ENCODE measurements at regions not wholly inside any gene's neighbourhood (a gene's known extent, or its start where the extent isn't known, plus 50 kb on each side); places are given as distances from the start of the nearest gene placed in this dataset.

DNA sequence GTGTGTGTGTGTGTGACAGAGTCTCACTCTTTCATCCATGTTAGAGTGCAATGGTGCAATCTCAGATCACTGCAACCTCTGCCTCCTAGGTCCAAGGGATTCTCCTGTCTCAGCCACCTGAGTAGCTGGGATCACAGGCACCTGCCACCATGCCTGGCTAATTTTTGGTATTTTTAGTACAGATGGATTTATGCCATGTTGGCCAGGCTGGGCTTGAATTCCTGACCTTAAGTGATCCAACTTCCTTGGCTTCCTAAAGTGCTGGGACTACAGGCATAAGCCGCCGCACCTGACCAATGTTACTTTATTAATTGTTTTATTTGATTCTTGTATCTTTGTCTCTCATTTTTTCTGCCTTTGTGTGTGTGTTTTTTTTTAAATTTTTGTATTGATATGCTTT lies 89.6 kb downstream of the ZNF486 start:
- TF ChIP-seq POLR2AphosphoS5 (IDR thresholded peaks at IDR 0.05; ENCODE audit: low read depth, low read length), result no peak
- TF ChIP-seq, protein P1, sequence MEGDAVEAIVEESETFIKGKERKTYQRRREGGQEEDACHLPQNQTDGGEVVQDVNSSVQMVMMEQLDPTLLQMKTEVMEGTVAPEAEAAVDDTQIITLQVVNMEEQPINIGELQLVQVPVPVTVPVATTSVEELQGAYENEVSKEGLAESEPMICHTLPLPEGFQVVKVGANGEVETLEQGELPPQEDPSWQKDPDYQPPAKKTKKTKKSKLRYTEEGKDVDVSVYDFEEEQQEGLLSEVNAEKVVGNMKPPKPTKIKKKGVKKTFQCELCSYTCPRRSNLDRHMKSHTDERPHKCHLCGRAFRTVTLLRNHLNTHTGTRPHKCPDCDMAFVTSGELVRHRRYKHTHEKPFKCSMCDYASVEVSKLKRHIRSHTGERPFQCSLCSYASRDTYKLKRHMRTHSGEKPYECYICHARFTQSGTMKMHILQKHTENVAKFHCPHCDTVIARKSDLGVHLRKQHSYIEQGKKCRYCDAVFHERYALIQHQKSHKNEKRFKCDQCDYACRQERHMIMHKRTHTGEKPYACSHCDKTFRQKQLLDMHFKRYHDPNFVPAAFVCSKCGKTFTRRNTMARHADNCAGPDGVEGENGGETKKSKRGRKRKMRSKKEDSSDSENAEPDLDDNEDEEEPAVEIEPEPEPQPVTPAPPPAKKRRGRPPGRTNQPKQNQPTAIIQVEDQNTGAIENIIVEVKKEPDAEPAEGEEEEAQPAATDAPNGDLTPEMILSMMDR (IDR thresholded peaks at IDR 0.05), result no peak
- TF ChIP-seq, protein P2, sequence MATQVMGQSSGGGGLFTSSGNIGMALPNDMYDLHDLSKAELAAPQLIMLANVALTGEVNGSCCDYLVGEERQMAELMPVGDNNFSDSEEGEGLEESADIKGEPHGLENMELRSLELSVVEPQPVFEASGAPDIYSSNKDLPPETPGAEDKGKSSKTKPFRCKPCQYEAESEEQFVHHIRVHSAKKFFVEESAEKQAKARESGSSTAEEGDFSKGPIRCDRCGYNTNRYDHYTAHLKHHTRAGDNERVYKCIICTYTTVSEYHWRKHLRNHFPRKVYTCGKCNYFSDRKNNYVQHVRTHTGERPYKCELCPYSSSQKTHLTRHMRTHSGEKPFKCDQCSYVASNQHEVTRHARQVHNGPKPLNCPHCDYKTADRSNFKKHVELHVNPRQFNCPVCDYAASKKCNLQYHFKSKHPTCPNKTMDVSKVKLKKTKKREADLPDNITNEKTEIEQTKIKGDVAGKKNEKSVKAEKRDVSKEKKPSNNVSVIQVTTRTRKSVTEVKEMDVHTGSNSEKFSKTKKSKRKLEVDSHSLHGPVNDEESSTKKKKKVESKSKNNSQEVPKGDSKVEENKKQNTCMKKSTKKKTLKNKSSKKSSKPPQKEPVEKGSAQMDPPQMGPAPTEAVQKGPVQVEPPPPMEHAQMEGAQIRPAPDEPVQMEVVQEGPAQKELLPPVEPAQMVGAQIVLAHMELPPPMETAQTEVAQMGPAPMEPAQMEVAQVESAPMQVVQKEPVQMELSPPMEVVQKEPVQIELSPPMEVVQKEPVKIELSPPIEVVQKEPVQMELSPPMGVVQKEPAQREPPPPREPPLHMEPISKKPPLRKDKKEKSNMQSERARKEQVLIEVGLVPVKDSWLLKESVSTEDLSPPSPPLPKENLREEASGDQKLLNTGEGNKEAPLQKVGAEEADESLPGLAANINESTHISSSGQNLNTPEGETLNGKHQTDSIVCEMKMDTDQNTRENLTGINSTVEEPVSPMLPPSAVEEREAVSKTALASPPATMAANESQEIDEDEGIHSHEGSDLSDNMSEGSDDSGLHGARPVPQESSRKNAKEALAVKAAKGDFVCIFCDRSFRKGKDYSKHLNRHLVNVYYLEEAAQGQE (IDR thresholded peaks at IDR 0.05; ENCODE audit: insufficient read depth in 1 of 2, low read depth in 2 of 2, low read length in 1 of 2), result no peak
